GM12878 (cell line): ENCODE measurements at regions not wholly inside any gene's neighbourhood (a gene's known extent, or its start where the extent isn't known, plus 50 kb on each side); places are given as distances from the start of the nearest gene placed in this dataset.

Experiments used
- ATAC-seq: fragments of 200-7000 bp; cut with Tn5 transposase; 3 replicates; pipeline ENCODE4 v1.9.1; 2020; ENCODE audit warnings: mild to moderate bottlenecking, moderate library complexity
- BruUV-seq: library from RNA; stranded (reverse); fragments of 400-500 nt; replicated peaks from 2 replicates; lab custom pipeline; 2021; lab: Mats Ljungman, UMichigan
- CTCF ChIA-PET: fragments of 300-600 bp; sonication (Branson Sonifier 250); formaldehyde crosslinking; extraction: SDS; loops from one replicate; lab custom pipeline; 2021; ENCODE audit warnings: inconsistent platforms; lab: Yijun Ruan, JAX
- POLR2A ChIA-PET: fragments of 350-600 bp; formaldehyde crosslinking; extraction: SDS; loops from one replicate; lab custom pipeline; 2021; ENCODE audit warnings: inconsistent platforms; lab: Charles Lee
- RAD21 ChIA-PET: fragments of 300-600 bp; sonication (Branson Sonifier 250); formaldehyde crosslinking; loops from one replicate; lab custom pipeline; 2023; ENCODE audit warnings: antibody characterized with exemption; ENCODE audit not compliant: unreplicated experiment; lab: Charles Lee
- SMC1A ChIA-PET: fragments of 300-600 bp; sonication (Branson Sonifier 250); formaldehyde crosslinking; loops from one replicate; lab custom pipeline; 2023; ENCODE audit not compliant: unreplicated experiment, uncharacterized antibody; lab: Charles Lee
- DNase-seq: peaks from one replicate; pipeline ENCODE4 v3.0.0-alpha.2; 2011; ENCODE audit warnings: low read depth, low spot score
- FAIRE-seq: peaks from 3 replicates; lab custom pipeline; 2011; peaks lifted over from hg19 to GRCh38; lab: Jason Lieb, UNC
- H2AFZ ChIP-seq: 2 replicates; pipeline ENCODE4 v1.6.0; 2011; ENCODE audit warnings: low read depth, low read length, control low read depth; ENCODE audit not compliant: control insufficient read depth
- H3K27ac ChIP-seq: 2 replicates; pipeline ENCODE4 v1.5.1; 2011; ENCODE audit warnings: control low read depth; ENCODE audit not compliant: control insufficient read depth, insufficient read depth
- H3K27me3 ChIP-seq, 2 experiments: replicated peaks in 1 of 2; 2 replicates each; pipeline versions ENCODE4 v1.6.0 to v1.6.1; 2011; ENCODE audit warnings: low read length in 1 of 2; ENCODE audit not compliant: control insufficient read depth in 2 of 2, insufficient read depth in 2 of 2
- H3K36me3 ChIP-seq, 2 experiments: 2 replicates each; pipeline ENCODE4 v1.5.1; 2011; ENCODE audit warnings: low read length in 1 of 2; ENCODE audit not compliant: control insufficient read depth in 2 of 2, insufficient read depth in 2 of 2
- H3K4me1 ChIP-seq: 2 replicates; pipeline ENCODE4 v1.6.1; 2011; ENCODE audit warnings: mild to moderate bottlenecking, low read length, moderate library complexity, mixed read lengths; ENCODE audit not compliant: control insufficient read depth, insufficient read depth
- H3K4me2 ChIP-seq: 2 replicates; pipeline ENCODE4 v1.6.0; 2011; ENCODE audit warnings: control low read depth; ENCODE audit not compliant: control insufficient read depth, insufficient read depth
- H3K4me3 ChIP-seq: fragments of 200-600 bp; sonication (generic); 2 replicates; pipeline ENCODE4 v1.5.1; 2016
- H3K79me2 ChIP-seq: 2 replicates; pipeline ENCODE4 v1.6.0; 2011; ENCODE audit warnings: low read length; ENCODE audit not compliant: control insufficient read depth, insufficient read depth
- H3K9ac ChIP-seq: 2 replicates; pipeline ENCODE4 v1.8.0; 2011; ENCODE audit warnings: low read length, control low read depth, mixed read lengths; ENCODE audit not compliant: control insufficient read depth, insufficient read depth
- H3K9me3 ChIP-seq: replicated peaks from 3 replicates; pipeline ENCODE4 v1.5.1; 2011; ENCODE audit warnings: mild to moderate bottlenecking, low read length; ENCODE audit not compliant: control insufficient read depth, insufficient read depth
- H4K20me1 ChIP-seq: 2 replicates; pipeline ENCODE4 v1.6.0; 2011; ENCODE audit not compliant: control insufficient read depth, insufficient read depth
- CBFB ChIP-seq: IDR thresholded peaks from 2 replicates; pipeline ENCODE4 v1.6.1; 2016; ENCODE audit warnings: antibody characterized with exemption, low read depth
- EP300 ChIP-seq, 2 experiments: fragments of 150-350 bp in 1 of 2; IDR thresholded peaks; 2 replicates each; pipeline ENCODE4 v1.6.1; 2011 to 2012; ENCODE audit warnings: low read depth in 2 of 2, low read length in 2 of 2, borderline replicate concordance in 1 of 2, improper control_type of control experiment in 1 of 2, inconsistent platforms in 1 of 2; ENCODE audit not compliant: control insufficient read depth in 1 of 2
- KAT2A ChIP-seq: conservative IDR thresholded peaks from 2 replicates; pipeline ENCODE4 v1.6.1; 2011; ENCODE audit warnings: low read depth, low read length; ENCODE audit not compliant: control insufficient read depth
- RAD51 ChIP-seq: fragments of 450-650 bp; IDR thresholded peaks from 2 replicates; pipeline ENCODE4 v1.6.1; 2016; ENCODE audit warnings: moderate library complexity, mild to moderate bottlenecking, inconsistent platforms
- TCF3 ChIP-seq: IDR thresholded peaks from 2 replicates; pipeline ENCODE4 v1.6.1; 2012; ENCODE audit warnings: low read depth, mild to moderate bottlenecking, low read length, borderline replicate concordance; ENCODE audit not compliant: insufficient read depth
- ZNF207 ChIP-seq: fragments of 450-650 bp; IDR thresholded peaks from 2 replicates; pipeline ENCODE4 v1.6.1; 2014; ENCODE audit warnings: antibody characterized with exemption, mild to moderate bottlenecking, borderline replicate concordance
- WGBS: methylation state at CpG from one replicate; pipeline ENCODE4 v1.1.6; 2016; ENCODE audit warnings: low lambda C conversion rate; ENCODE audit not compliant: insufficient replicate concordance, insufficient coverage; ENCODE audit errors: missing lambda C conversion rate; 5-methylcytosine and 5-hydroxymethylcytosine counted together
- in situ Hi-C: fragments of 300-500 bp; cut with MboI; formaldehyde crosslinking; loops from 9 replicates; pipeline ENCODE4 v1.14.3; 2018; ENCODE audit warnings: mixed read lengths
- intact Hi-C: fragments of 100-400 bp; cut with micrococcal nuclease; formaldehyde crosslinking; loops from one replicate; pipeline ENCODE4 v1.14.2; 2022; ENCODE audit not compliant: unreplicated experiment
- TF ChIP-seq, protein P1 (sequence below): fragments of 450-650 bp; IDR thresholded peaks from 2 replicates; pipeline ENCODE4 v1.6.1; 2017; ENCODE audit warnings: mild to moderate bottlenecking, moderate library complexity
- TF ChIP-seq, protein P2 (sequence below): fragments of 150-350 bp; IDR thresholded peaks from 2 replicates; pipeline ENCODE4 v1.6.1; 2016; ENCODE audit warnings: low read depth, low read length

DNA sequence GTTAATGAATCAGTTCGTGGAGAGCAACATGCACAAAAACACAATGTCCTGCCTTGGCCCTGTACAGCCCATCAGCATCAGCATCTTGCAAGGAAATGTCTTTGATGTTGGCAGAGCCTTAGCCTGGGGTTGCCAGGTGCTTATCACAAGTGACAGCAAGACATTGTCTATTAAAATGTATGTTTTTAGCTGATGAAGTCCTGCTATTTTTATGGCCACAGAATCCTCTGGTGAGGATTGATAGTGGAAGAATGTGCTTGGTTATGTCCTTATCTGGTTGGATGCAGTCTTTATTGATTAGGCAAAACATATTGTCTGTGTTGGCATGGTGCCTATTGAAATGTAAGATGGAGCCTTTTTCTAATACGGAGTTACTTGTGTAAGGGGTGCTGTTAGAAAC is 1427.0 kb upstream of the MIR17HG start:
- WGBS = 2% methylated on average over 2 of the region's 2 CpGs
- intact Hi-C loops (loop anchor here (10.0 kb wide), 3 partner anchors 556 to 944 kb away; no protein-coding TSS in a partner anchor), in situ Hi-C loops (no loop called here)
- Histone ChIP-seq H4K20me1 (no peaks in the 10 kb centered on the region), H3K9ac (no peak overlapping the region), H3K27ac (no peak overlapping the region), H2AFZ (no peak overlapping the region), H3K4me3 (no peak overlapping the region), H3K9me3 (no peaks in the 10 kb centered on the region), H3K4me2 (no peak overlapping the region), H3K36me3 (no peaks in the 10 kb centered on the region), H3K79me2 (no peaks in the 10 kb centered on the region), H3K4me1 (no peaks in the 10 kb centered on the region), H3K27me3 (no peaks in the 10 kb centered on the region)
- SMC1A ChIA-PET = no interaction called here
- FAIRE-seq = no peak
- BruUV-seq = no TSS peak
- CTCF ChIA-PET = no interaction called here
- DNase-seq = no peak
- RAD21 ChIA-PET = no interaction called here
- no peak for ATAC-seq
- no peak for TF ChIP-seq RAD51
- TF ChIP-seq TCF3 = no peak
- TF ChIP-seq, all 136 proteins: peak for 0
- POLR2A ChIA-PET = no interaction called here

DNA sequence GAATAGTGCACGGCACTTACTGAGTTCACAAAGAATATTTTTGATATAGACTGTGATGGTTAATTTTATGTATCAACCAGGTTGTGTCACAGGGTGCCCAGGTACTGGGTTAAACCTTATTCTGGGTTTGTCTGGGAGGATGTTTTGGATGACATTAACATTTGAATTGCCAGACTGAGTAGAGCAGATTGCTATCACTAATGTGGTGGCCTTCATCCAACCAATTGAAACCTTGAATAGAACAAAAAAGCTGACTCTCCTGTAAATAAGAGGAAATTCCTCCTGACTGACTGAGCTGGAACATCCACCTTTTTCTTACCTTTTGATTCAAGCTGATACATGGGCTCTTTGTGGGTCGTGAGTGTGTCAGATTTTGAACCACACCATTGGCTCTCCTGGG is 1424.4 kb upstream of the MIR17HG start:
- ChIA-PET SMC1A (no interaction called here), RAD21 (no interaction called here), POLR2A (no interaction called here), CTCF (interaction anchor here (1.3 kb wide), 1 partner anchor 944 kb away, joined by 3 read pairs; no protein-coding TSS in a partner anchor)
- 17% methylated on average over 2 of the region's 2 CpGs for WGBS
- in situ Hi-C loops = no loop called here
- H3K9ac ChIP-seq = no peak overlapping the region
- H4K20me1 ChIP-seq = no peaks in the 10 kb centered on the region
- H3K79me2 ChIP-seq = no peaks in the 10 kb centered on the region
- no TSS peak for BruUV-seq
- H3K4me1 ChIP-seq = no peaks in the 10 kb centered on the region
- H3K36me3 ChIP-seq = no peaks in the 10 kb centered on the region
- no peak for ATAC-seq
- H3K27ac ChIP-seq = no peak overlapping the region
- intact Hi-C loops = loop anchor here (10.0 kb wide), 3 partner anchors 558 to 942 kb away; no protein-coding TSS in a partner anchor
- H3K9me3 ChIP-seq = no peaks in the 10 kb centered on the region
- no peak for FAIRE-seq
- no peak overlapping the region for H3K4me2 ChIP-seq
- H3K4me3 ChIP-seq = no peak overlapping the region
- DNase-seq = no peak
- H3K27me3 ChIP-seq = no peaks in the 10 kb centered on the region
- H2AFZ ChIP-seq = no peak overlapping the region
- no peak for TF ChIP-seq KAT2A
- no peak for TF ChIP-seq ZNF207
- TF ChIP-seq, protein P1, sequence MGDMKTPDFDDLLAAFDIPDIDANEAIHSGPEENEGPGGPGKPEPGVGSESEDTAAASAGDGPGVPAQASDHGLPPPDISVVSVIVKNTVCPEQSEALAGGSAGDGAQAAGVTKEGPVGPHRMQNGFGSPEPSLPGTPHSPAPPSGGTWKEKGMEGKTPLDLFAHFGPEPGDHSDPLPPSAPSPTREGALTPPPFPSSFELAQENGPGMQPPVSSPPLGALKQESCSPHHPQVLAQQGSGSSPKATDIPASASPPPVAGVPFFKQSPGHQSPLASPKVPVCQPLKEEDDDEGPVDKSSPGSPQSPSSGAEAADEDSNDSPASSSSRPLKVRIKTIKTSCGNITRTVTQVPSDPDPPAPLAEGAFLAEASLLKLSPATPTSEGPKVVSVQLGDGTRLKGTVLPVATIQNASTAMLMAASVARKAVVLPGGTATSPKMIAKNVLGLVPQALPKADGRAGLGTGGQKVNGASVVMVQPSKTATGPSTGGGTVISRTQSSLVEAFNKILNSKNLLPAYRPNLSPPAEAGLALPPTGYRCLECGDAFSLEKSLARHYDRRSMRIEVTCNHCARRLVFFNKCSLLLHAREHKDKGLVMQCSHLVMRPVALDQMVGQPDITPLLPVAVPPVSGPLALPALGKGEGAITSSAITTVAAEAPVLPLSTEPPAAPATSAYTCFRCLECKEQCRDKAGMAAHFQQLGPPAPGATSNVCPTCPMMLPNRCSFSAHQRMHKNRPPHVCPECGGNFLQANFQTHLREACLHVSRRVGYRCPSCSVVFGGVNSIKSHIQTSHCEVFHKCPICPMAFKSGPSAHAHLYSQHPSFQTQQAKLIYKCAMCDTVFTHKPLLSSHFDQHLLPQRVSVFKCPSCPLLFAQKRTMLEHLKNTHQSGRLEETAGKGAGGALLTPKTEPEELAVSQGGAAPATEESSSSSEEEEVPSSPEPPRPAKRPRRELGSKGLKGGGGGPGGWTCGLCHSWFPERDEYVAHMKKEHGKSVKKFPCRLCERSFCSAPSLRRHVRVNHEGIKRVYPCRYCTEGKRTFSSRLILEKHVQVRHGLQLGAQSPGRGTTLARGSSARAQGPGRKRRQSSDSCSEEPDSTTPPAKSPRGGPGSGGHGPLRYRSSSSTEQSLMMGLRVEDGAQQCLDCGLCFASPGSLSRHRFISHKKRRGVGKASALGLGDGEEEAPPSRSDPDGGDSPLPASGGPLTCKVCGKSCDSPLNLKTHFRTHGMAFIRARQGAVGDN = no peak
- TF ChIP-seq, protein P2, sequence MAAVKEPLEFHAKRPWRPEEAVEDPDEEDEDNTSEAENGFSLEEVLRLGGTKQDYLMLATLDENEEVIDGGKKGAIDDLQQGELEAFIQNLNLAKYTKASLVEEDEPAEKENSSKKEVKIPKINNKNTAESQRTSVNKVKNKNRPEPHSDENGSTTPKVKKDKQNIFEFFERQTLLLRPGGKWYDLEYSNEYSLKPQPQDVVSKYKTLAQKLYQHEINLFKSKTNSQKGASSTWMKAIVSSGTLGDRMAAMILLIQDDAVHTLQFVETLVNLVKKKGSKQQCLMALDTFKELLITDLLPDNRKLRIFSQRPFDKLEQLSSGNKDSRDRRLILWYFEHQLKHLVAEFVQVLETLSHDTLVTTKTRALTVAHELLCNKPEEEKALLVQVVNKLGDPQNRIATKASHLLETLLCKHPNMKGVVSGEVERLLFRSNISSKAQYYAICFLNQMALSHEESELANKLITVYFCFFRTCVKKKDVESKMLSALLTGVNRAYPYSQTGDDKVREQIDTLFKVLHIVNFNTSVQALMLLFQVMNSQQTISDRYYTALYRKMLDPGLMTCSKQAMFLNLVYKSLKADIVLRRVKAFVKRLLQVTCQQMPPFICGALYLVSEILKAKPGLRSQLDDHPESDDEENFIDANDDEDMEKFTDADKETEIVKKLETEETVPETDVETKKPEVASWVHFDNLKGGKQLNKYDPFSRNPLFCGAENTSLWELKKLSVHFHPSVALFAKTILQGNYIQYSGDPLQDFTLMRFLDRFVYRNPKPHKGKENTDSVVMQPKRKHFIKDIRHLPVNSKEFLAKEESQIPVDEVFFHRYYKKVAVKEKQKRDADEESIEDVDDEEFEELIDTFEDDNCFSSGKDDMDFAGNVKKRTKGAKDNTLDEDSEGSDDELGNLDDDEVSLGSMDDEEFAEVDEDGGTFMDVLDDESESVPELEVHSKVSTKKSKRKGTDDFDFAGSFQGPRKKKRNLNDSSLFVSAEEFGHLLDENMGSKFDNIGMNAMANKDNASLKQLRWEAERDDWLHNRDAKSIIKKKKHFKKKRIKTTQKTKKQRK = no peak
- no peak for TF ChIP-seq EP300 (IDR thresholded peaks at IDR 0.05; ENCODE audit: borderline replicate concordance in 1 of 2, control insufficient read depth in 1 of 2, low read depth in 2 of 2, low read length in 2 of 2)
- no peak for TF ChIP-seq CBFB
